Panc1 (cell line): ENCODE measurements at regions not wholly inside any gene's neighbourhood (a gene's known extent, or its start where the extent isn't known, plus 50 kb on each side); places are given as distances from the start of the nearest gene placed in this dataset.

Source experiments
- ATAC-seq: fragments of 200-7000 bp; cut with Tn5 transposase; 2 replicates; pipeline ENCODE4 v1.9.1; 2020; ENCODE audit warnings: mild to moderate bottlenecking, moderate library complexity
- BruUV-seq: library from RNA; stranded (reverse); fragments of 400-500 nt; replicated peaks from 2 replicates; lab custom pipeline; 2021; lab: Mats Ljungman, UMichigan
- CTCF ChIA-PET: fragments of 300-600 bp; sonication (Branson Sonifier 250); formaldehyde crosslinking; loops from one replicate; lab custom pipeline; 2022; ENCODE audit warnings: antibody characterized with exemption; lab: Charles Lee
- POLR2A ChIA-PET: fragments of 300-600 bp; sonication (Branson Sonifier 250); formaldehyde crosslinking; loops from one replicate; lab custom pipeline; 2022; ENCODE audit warnings: antibody characterized with exemption; lab: Charles Lee
- DNase-seq: peaks from one replicate; pipeline ENCODE4 v3.0.0-alpha.2; 2010; ENCODE audit warnings: low read depth, low spot score
- H3K27ac ChIP-seq: 2 replicates; pipeline ENCODE4 v1.5.1; 2011; ENCODE audit warnings: mild to moderate bottlenecking, low read length, inconsistent platforms
- H3K27me3 ChIP-seq: fragments of 200-500 bp; sonication (Bioruptor generic); 2 replicates; pipeline ENCODE4 v1.6.0; 2014; ENCODE audit warnings: low read length, inconsistent platforms; ENCODE audit not compliant: control insufficient read depth, insufficient read depth
- H3K36me3 ChIP-seq: fragments of 200-500 bp; sonication (Bioruptor generic); 2 replicates; pipeline ENCODE4 v1.5.1; 2014; ENCODE audit warnings: inconsistent platforms, mild to moderate bottlenecking, low read length, moderate library complexity; ENCODE audit not compliant: control insufficient read depth, insufficient read depth
- H3K4me1 ChIP-seq: 2 replicates; pipeline ENCODE4 v1.5.1; 2011; ENCODE audit warnings: inconsistent platforms, mild to moderate bottlenecking, low read length, moderate library complexity; ENCODE audit not compliant: control insufficient read depth, insufficient read depth
- H3K4me3 ChIP-seq, 2 experiments: 2 replicates each; pipeline ENCODE4 v1.5.1; 2011 to 2012; ENCODE audit warnings: low read depth in 2 of 2, low read length in 2 of 2, mild to moderate bottlenecking in 2 of 2, inconsistent platforms in 1 of 2, moderate library complexity in 1 of 2
- H3K9me3 ChIP-seq: fragments of 200-500 bp; sonication (Bioruptor generic); 2 replicates; pipeline ENCODE4 v1.5.1; 2014; ENCODE audit warnings: low read depth, mild to moderate bottlenecking, inconsistent platforms, low read length, moderate library complexity; ENCODE audit not compliant: control insufficient read depth, insufficient read depth
- CTCF ChIP-seq: fragments of 450-650 bp; IDR thresholded peaks from 2 replicates; pipeline ENCODE4 v1.5.1; 2017; ENCODE audit warnings: mild to moderate bottlenecking
- POLR2AphosphoS5 ChIP-seq: IDR thresholded peaks from 2 replicates; pipeline ENCODE4 v1.6.1; 2012; ENCODE audit warnings: mild to moderate bottlenecking, low read depth, low read length, moderate library complexity
- REST ChIP-seq, 2 experiments: IDR thresholded peaks; 2 replicates each; pipeline ENCODE4 v1.6.1; 2011 to 2012; ENCODE audit warnings: low read depth in 2 of 2, control low read depth in 1 of 2, low read length in 1 of 2, mild to moderate bottlenecking in 1 of 2, moderate library complexity in 1 of 2; ENCODE audit not compliant: insufficient read depth in 1 of 2
- SIN3A ChIP-seq: IDR thresholded peaks from 2 replicates; pipeline ENCODE4 v1.6.1; 2012; ENCODE audit warnings: low read depth, mild to moderate bottlenecking, low read length, moderate library complexity, borderline replicate concordance; ENCODE audit not compliant: insufficient read depth
- TCF7L2 ChIP-seq: IDR thresholded peaks from 2 replicates; pipeline ENCODE4 v1.6.1; 2011; ENCODE audit warnings: mild to moderate bottlenecking, low read depth, low read length, inconsistent platforms
- in situ Hi-C: cut with HindIII; loops from 2 replicates; pipeline ENCODE4 v1.10.0; 2016; ENCODE audit warnings: low sequenced_read_pairs, low pct_unique_long_range_greater_than_20kb
- intact Hi-C: fragments of 100-400 bp; cut with micrococcal nuclease; formaldehyde crosslinking; loops from one replicate; pipeline ENCODE4 v1.10.0; 2022; ENCODE audit not compliant: unreplicated experiment

- ATAC-seq (no peak), DNase-seq (no peak)
- intact Hi-C loops = no loop called here
- Histone ChIP-seq H3K27me3 (no peaks in the 10 kb centered on the region), H3K27ac (no peak overlapping the region), H3K36me3 (no peaks in the 10 kb centered on the region), H3K9me3 (no peaks in the 10 kb centered on the region), H3K4me1 (no peaks in the 10 kb centered on the region), H3K4me3 (no peak overlapping the region)
- POLR2A ChIA-PET = no interaction called here
- no peak for TF ChIP-seq REST (IDR thresholded peaks at IDR 0.05; ENCODE audit: insufficient read depth in 1 of 2, low read depth in 2 of 2, low read length in 1 of 2)
- BruUV-seq = no TSS peak
- CTCF ChIA-PET = no interaction called here
- in situ Hi-C loops = no loop called here
Observed at GRCh38 chr20:30487947-30488926, 769.2 kb upstream of the DEFB115 start.

- Histone ChIP-seq H3K27me3 (no peaks in the 10 kb centered on the region), H3K9me3 (no peaks in the 10 kb centered on the region), H3K36me3 (no peaks in the 10 kb centered on the region), H3K27ac (no peak overlapping the region), H3K4me1 (no peaks in the 10 kb centered on the region), H3K4me3 (no peak overlapping the region)
- ChIA-PET CTCF (no interaction called here), POLR2A (no interaction called here)
- DNase-seq = no peak
- intact Hi-C loops (no loop called here), in situ Hi-C loops (no loop called here)
- BruUV-seq = no TSS peak
- ATAC-seq = no peak
- TF ChIP-seq REST (IDR thresholded peaks at IDR 0.05; ENCODE audit: insufficient read depth in 1 of 2, low read depth in 2 of 2, low read length in 1 of 2) (no peak), CTCF (no peak), SIN3A (no peak), POLR2AphosphoS5 (no peak), TCF7L2 (no peak)
Observed at GRCh38 chr20:30488941-30489613, 768.4 kb upstream of the DEFB115 start.
